ENCODE measurements at regions not wholly inside any gene's neighbourhood (a gene's known extent, or its start where the extent isn't known, plus 50 kb on each side); places are given as distances from the start of the nearest gene placed in this dataset.

GRCh38 chr13:99648066-99648665 lies 146.9 kb downstream of the TM9SF2 start:
- no peak for DNase-seq (ENCODE audit: low read depth, low spot score)
- FAIRE-seq, result no peak
- no peak overlapping the region for H3K4me3 ChIP-seq (ENCODE audit: control insufficient read depth in 2 of 3, extremely low read depth in 1 of 3, insufficient read depth in 2 of 3, low read depth in 1 of 3, low read length in 3 of 3)
- no peak overlapping the region for H3K4me2 ChIP-seq (ENCODE audit: control insufficient read depth, extremely low read depth, insufficient read depth, low read depth, low read length)
- no peaks in the 10 kb centered on the region for H3K36me3 ChIP-seq (ENCODE audit: control insufficient read depth in 2 of 2, extremely low read depth in 1 of 2, insufficient read depth in 2 of 2, low read length in 2 of 2)
- no peak overlapping the region for H3K9ac ChIP-seq (ENCODE audit: control insufficient read depth, extremely low read depth, insufficient read depth, low read length)
- H4K20me1 ChIP-seq (ENCODE audit: control insufficient read depth, extremely low read depth, insufficient read depth, low read length), result no peaks in the 10 kb centered on the region
- H3K9me3 ChIP-seq (ENCODE audit: control insufficient read depth, low read depth, low read length), result no peaks in the 10 kb centered on the region
- no peak overlapping the region for H2AFZ ChIP-seq (ENCODE audit: control insufficient read depth, low read length)
- no peaks in the 10 kb centered on the region for H3K27me3 ChIP-seq (ENCODE audit: control insufficient read depth, extremely low read depth, insufficient read depth, low read length)
- no peak overlapping the region for H3K27ac ChIP-seq (ENCODE audit: control insufficient read depth, insufficient read depth, low read length)
- H3K79me2 ChIP-seq (ENCODE audit: control insufficient read depth, insufficient read depth, low read length), result no peaks in the 10 kb centered on the region
- dilution Hi-C loops (cut with MboI; ENCODE audit: extremely low pct_ligation_motif_present, low sequenced_read_pairs), result no loop called here
- TF ChIP-seq, protein P1, sequence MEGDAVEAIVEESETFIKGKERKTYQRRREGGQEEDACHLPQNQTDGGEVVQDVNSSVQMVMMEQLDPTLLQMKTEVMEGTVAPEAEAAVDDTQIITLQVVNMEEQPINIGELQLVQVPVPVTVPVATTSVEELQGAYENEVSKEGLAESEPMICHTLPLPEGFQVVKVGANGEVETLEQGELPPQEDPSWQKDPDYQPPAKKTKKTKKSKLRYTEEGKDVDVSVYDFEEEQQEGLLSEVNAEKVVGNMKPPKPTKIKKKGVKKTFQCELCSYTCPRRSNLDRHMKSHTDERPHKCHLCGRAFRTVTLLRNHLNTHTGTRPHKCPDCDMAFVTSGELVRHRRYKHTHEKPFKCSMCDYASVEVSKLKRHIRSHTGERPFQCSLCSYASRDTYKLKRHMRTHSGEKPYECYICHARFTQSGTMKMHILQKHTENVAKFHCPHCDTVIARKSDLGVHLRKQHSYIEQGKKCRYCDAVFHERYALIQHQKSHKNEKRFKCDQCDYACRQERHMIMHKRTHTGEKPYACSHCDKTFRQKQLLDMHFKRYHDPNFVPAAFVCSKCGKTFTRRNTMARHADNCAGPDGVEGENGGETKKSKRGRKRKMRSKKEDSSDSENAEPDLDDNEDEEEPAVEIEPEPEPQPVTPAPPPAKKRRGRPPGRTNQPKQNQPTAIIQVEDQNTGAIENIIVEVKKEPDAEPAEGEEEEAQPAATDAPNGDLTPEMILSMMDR (optimal IDR thresholded peaks at IDR 0.05 in 1 of 3, IDR thresholded peaks at IDR 0.05 in 1 of 3, conservative IDR thresholded peaks at IDR 0.05 in 1 of 3; ENCODE audit: extremely low read depth in 1 of 3, insufficient read depth in 2 of 3, low read length in 3 of 3), result no peak
- TF ChIP-seq EZH2 (IDR thresholded peaks at IDR 0.05; ENCODE audit: low read length), result no peak
- no peaks in the 10 kb centered on the region for H3K9me1 ChIP-seq (ENCODE audit: control insufficient read depth, extremely low read depth, insufficient read depth, low read length)
- H3K4me1 ChIP-seq (ENCODE audit: control insufficient read depth, extremely low read depth, insufficient read depth, low read length), result no peaks in the 10 kb centered on the region

DNA sequence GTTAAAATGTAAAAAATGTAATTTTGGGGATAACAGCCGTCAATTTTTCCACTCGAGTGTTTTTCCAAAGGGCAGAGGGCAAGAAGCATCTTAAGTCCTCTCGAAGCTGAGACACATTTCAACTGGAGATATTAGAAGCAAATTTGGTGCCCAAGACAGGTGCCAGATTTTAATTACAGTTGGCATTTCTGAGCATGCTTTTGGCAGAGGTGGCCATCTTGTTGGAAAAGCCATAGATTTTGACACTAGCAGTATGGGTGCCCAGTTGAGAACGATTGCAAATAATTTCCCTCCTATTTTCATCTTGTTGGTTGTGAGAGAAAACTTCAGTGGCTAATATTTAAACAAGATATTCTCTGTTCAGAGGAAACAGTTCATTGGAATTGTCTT lies 146.3 kb downstream of the TM9SF2 start:
- Histone ChIP-seq H3K27ac (ENCODE audit: control insufficient read depth, insufficient read depth, low read length) (no peak overlapping the region), H4K20me1 (ENCODE audit: control insufficient read depth, extremely low read depth, insufficient read depth, low read length) (no peaks in the 10 kb centered on the region), H3K9ac (ENCODE audit: control insufficient read depth, extremely low read depth, insufficient read depth, low read length) (no peak overlapping the region), H3K4me1 (ENCODE audit: control insufficient read depth, extremely low read depth, insufficient read depth, low read length) (no peaks in the 10 kb centered on the region), H3K27me3 (ENCODE audit: control insufficient read depth, extremely low read depth, insufficient read depth, low read length) (no peaks in the 10 kb centered on the region), H3K36me3 (ENCODE audit: control insufficient read depth in 2 of 2, extremely low read depth in 1 of 2, insufficient read depth in 2 of 2, low read length in 2 of 2) (no peaks in the 10 kb centered on the region), H3K79me2 (ENCODE audit: control insufficient read depth, insufficient read depth, low read length) (no peaks in the 10 kb centered on the region), H3K4me2 (ENCODE audit: control insufficient read depth, extremely low read depth, insufficient read depth, low read depth, low read length) (no peak overlapping the region), H3K9me1 (ENCODE audit: control insufficient read depth, extremely low read depth, insufficient read depth, low read length) (no peaks in the 10 kb centered on the region), H3K9me3 (ENCODE audit: control insufficient read depth, low read depth, low read length) (no peaks in the 10 kb centered on the region), H3K4me3 (ENCODE audit: control insufficient read depth in 2 of 3, extremely low read depth in 1 of 3, insufficient read depth in 2 of 3, low read depth in 1 of 3, low read length in 3 of 3) (no peak overlapping the region), H2AFZ (ENCODE audit: control insufficient read depth, low read length) (no peak overlapping the region)
- DNase-seq (ENCODE audit: low read depth, low spot score) (no peak), FAIRE-seq (no peak)
- TF ChIP-seq, protein P1 (optimal IDR thresholded peaks at IDR 0.05 in 1 of 3, IDR thresholded peaks at IDR 0.05 in 1 of 3, conservative IDR thresholded peaks at IDR 0.05 in 1 of 3; ENCODE audit: extremely low read depth in 1 of 3, insufficient read depth in 2 of 3, low read length in 3 of 3), result no peak
- no peak for TF ChIP-seq EZH2 (IDR thresholded peaks at IDR 0.05; ENCODE audit: low read length)
- dilution Hi-C loops (cut with MboI; ENCODE audit: extremely low pct_ligation_motif_present, low sequenced_read_pairs), result no loop called here
